Kidney (tissue), 13 donors: ENCODE measurements at regions not wholly inside any gene's neighbourhood (a gene's known extent, or its start where the extent isn't known, plus 50 kb on each side); places are given as distances from the start of the nearest gene placed in this dataset.
A peak's percentile ranks its signal among the peaks of the same experiment; 100 is the strongest.

Source experiments
- DNase-seq, 5 donors: peaks; one replicate each; pipeline ENCODE4 v3.0.0-alpha.2; 2013 to 2020
- FAIRE-seq: peaks from 2 replicates; lab custom pipeline; 2012; peaks lifted over from hg19 to GRCh38; lab: Jason Lieb, UNC
- H3K27ac ChIP-seq, 2 donors: one replicate each; pipeline ENCODE4 v1.7.0; 2013; ENCODE audit warnings: low read depth in 2 of 2, low read length in 2 of 2, inconsistent platforms in 1 of 2
- H3K27me3 ChIP-seq: one replicate; pipeline ENCODE4 v1.7.1; 2013; ENCODE audit warnings: low read length, inconsistent platforms; ENCODE audit not compliant: control insufficient read depth, insufficient read depth
- H3K36me3 ChIP-seq, 3 donors: one replicate each; pipeline versions ENCODE4 v1.7.0 to v1.7.1; 2013; ENCODE audit warnings: low read length in 3 of 3, control low read depth in 1 of 3, inconsistent platforms in 1 of 3; ENCODE audit not compliant: insufficient read depth in 3 of 3, control insufficient read depth in 2 of 3
- H3K4me1 ChIP-seq, 3 donors: one replicate each; pipeline versions ENCODE4 v1.7.0 to v1.7.1; 2013; ENCODE audit warnings: low read length in 3 of 3, inconsistent platforms in 1 of 3, low read depth in 1 of 3; ENCODE audit not compliant: control insufficient read depth in 2 of 3, insufficient read depth in 2 of 3
- H3K4me3 ChIP-seq, 3 donors: one replicate each; pipeline versions ENCODE4 v1.7.0 to v1.8.1; 2013; ENCODE audit warnings: low read length in 3 of 3, control low read depth in 1 of 3, inconsistent platforms in 1 of 3
- H3K9ac ChIP-seq, 3 donors: one replicate each; pipeline versions ENCODE4 v1.7.0 to v1.7.1; 2013; ENCODE audit warnings: low read length in 3 of 3, control low read depth in 1 of 3, inconsistent platforms in 1 of 3
- H3K9me3 ChIP-seq, 3 donors: one replicate each; pipeline versions ENCODE4 v1.7.0 to v1.7.1; 2013; ENCODE audit warnings: low read length in 3 of 3, control low read depth in 1 of 3, inconsistent platforms in 1 of 3; ENCODE audit not compliant: control insufficient read depth in 2 of 3, insufficient read depth in 1 of 3
- intact Hi-C: fragments of 100-400 bp; cut with DNase I; formaldehyde crosslinking; loops from one replicate; pipeline ENCODE4 v1.11.1; 2022
- TF ChIP-seq, protein P1 (sequence below): IDR thresholded peaks from 3 replicates; pipeline ENCODE4 v1.5.1; 2012; ENCODE audit warnings: mild to moderate bottlenecking, moderate library complexity, borderline replicate concordance; ENCODE audit not compliant: insufficient read depth; ENCODE audit errors: extremely low read depth
- donor health status: control.
- donor health status: control.
- donor health status: control.
- donor health status: control.
- donor health status: control.
- donor health status: DM: yes; HTN: yes; CAD: no.
- donor health status: Normal renal cell carcinoma (clear cell type).

DNA sequence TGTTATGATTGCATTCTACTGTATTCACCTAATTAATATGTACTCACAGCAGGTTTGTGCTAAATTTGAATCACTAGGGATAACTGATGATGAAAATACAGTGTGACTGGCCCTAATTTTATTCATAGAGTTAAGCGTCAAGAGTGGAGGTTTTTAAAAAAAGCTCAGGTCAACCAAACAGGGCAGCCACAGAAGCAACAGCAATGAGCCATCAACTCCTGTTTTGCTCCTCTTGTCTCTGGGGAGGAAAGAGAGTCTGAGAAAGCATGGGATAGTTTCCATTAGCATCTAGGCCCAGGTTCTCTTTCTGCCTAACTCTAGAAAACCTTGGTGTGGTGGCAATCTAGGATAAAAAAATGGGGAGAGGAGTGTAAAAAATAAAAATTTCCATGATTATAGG is 122.1 kb downstream of the OGFRL1 start:
- TF ChIP-seq, protein P1, sequence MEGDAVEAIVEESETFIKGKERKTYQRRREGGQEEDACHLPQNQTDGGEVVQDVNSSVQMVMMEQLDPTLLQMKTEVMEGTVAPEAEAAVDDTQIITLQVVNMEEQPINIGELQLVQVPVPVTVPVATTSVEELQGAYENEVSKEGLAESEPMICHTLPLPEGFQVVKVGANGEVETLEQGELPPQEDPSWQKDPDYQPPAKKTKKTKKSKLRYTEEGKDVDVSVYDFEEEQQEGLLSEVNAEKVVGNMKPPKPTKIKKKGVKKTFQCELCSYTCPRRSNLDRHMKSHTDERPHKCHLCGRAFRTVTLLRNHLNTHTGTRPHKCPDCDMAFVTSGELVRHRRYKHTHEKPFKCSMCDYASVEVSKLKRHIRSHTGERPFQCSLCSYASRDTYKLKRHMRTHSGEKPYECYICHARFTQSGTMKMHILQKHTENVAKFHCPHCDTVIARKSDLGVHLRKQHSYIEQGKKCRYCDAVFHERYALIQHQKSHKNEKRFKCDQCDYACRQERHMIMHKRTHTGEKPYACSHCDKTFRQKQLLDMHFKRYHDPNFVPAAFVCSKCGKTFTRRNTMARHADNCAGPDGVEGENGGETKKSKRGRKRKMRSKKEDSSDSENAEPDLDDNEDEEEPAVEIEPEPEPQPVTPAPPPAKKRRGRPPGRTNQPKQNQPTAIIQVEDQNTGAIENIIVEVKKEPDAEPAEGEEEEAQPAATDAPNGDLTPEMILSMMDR = no peak
- intact Hi-C loops = no loop called here
- DNase-seq (no peak), FAIRE-seq (no peak)
- Histone ChIP-seq H3K4me1 (peaks cover 18 to 46% (median 25%) of the 10 kb centered on the region in 3 donors), H3K4me3 (peak overlapping the region in 2 of 3 donors; percentile 51 to 60), H3K9me3 (no peaks in the 10 kb centered on the region), H3K9ac (peak overlapping the region in 2 of 3 donors; percentile 46 to 82), H3K27me3 (no peaks in the 10 kb centered on the region), H3K36me3 (peaks cover 0 to 33% (median 8%) of the 10 kb centered on the region in 3 donors), H3K27ac (peak overlapping the region; percentile 85 to 89)

DNA sequence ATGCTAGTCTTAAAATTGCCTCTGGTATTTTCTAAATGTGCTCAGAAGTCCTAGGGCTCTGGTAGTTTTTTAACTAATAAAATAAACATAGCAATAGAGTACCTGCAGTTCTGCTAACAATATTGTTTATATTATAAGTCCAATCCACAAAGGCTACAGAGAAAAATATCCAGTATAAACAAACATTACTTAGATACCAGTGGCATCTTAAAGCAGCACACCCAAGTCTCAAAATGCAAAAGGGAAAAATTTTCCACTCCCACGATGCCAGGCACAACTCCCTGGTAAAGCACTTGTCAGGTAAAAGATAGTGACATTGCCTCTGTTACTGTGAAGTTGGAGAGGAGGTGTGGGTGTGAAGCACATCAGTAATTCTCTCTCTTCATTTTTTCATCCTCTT is 123.3 kb downstream of the OGFRL1 start:
- Histone ChIP-seq H3K9me3 (no peaks in the 10 kb centered on the region), H3K4me1 (peaks cover 16 to 41% (median 25%) of the 10 kb centered on the region in 3 donors), H3K27ac (peak overlapping the region; percentile 85 to 93), H3K27me3 (no peaks in the 10 kb centered on the region), H3K9ac (peak overlapping the region; percentile 54 to 84 (median 82)), H3K36me3 (peaks cover 6 to 37% (median 11%) of the 10 kb centered on the region in 3 donors), H3K4me3 (peak overlapping the region; percentile 36 to 68 (median 60))
- DNase-seq (no peak), FAIRE-seq (no peak)
- TF ChIP-seq, protein P1 = no peak
- intact Hi-C loops = no loop called here

DNA sequence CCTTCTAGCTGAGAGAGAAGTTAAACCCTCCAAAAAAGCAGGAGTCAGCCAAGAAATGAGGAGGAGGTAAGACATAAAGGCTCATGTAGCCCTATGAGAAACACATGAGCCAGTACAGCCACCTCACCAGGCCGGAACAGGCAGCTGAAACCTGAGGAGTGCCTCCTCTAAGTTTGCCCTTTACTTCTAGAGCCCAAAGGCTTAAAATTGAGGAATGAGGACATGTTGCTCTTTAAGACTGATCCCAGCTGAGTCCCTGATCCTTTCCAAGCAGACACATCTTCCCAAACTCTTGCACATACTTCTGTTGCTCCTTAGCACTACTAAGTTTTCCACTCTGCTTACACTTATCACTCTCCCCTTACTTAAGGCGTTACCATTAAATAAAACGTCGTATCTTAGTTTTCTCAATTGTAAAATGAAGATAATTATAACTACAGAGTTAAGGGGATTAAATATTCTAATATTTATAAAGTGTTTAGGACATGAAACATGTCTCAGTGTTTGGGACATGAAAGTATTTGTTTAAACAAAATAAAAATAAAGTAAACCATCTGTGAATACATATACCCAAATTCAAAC is 124.0 kb downstream of the OGFRL1 start:
- Histone ChIP-seq H3K4me3 (peak overlapping the region; percentile 46 to 68 (median 60)), H3K9me3 (no peaks in the 10 kb centered on the region), H3K9ac (peak overlapping the region; percentile 54 to 84 (median 82)), H3K36me3 (peaks cover 7 to 43% (median 11%) of the 10 kb centered on the region in 3 donors), H3K27me3 (no peaks in the 10 kb centered on the region), H3K27ac (peak overlapping the region; percentile 85 to 93), H3K4me1 (peaks cover 14 to 36% (median 23%) of the 10 kb centered on the region in 3 donors)
- intact Hi-C loops = no loop called here
- TF ChIP-seq, protein P1 = no peak
- DNase-seq (peak in 3 of 5 donors; percentile 51 to 77 (median 72)), FAIRE-seq (no peak)
